ENCODE measurements at regions not wholly inside any gene's neighbourhood (a gene's known extent, or its start where the extent isn't known, plus 50 kb on each side); places are given as distances from the start of the nearest gene placed in this dataset.
"Not testable (repeated sequence)": the region's sequence is repeated elsewhere in the genome, so short reads cannot be mapped to it uniquely, and the experiment has no call there.

DNA sequence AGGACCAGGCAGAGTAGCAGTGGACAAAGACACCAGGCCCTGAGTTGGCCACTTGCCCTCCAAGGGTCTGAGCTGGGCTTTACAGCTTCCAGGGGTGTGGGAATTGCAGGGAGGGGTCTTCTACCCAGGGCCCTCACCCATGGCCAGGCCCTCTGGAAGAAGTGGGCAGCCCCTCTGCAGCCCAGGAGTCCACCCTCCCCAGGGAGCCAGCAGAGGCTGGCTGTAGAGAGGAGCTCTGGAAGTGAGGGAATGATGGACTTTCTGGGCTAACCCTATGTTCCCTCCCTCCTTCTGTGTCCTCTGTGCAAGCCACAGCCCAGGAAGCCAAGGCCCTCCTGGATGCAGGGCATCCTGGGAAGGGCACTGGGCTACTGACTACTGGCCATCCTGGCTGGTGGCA, 232.3 kb downstream of the POTEH start:
- TF ChIP-seq CTCF (IDR thresholded peaks at IDR 0.05; ENCODE audit: borderline replicate concordance, extremely low read depth, low read length, poor library complexity, severe bottlenecking); EZH2 (IDR thresholded peaks at IDR 0.05; ENCODE audit: borderline replicate concordance, low read depth, low read length, severe bottlenecking): not testable (repeated sequence)

All from DND-41 (cell line).